ENCODE measurements at regions not wholly inside any gene's neighbourhood (a gene's known extent, or its start where the extent isn't known, plus 50 kb on each side); places are given as distances from the start of the nearest gene placed in this dataset.
"Not testable (repeated sequence)": the region's sequence is repeated elsewhere in the genome, so short reads cannot be mapped to it uniquely, and the experiment has no call there.

DNA sequence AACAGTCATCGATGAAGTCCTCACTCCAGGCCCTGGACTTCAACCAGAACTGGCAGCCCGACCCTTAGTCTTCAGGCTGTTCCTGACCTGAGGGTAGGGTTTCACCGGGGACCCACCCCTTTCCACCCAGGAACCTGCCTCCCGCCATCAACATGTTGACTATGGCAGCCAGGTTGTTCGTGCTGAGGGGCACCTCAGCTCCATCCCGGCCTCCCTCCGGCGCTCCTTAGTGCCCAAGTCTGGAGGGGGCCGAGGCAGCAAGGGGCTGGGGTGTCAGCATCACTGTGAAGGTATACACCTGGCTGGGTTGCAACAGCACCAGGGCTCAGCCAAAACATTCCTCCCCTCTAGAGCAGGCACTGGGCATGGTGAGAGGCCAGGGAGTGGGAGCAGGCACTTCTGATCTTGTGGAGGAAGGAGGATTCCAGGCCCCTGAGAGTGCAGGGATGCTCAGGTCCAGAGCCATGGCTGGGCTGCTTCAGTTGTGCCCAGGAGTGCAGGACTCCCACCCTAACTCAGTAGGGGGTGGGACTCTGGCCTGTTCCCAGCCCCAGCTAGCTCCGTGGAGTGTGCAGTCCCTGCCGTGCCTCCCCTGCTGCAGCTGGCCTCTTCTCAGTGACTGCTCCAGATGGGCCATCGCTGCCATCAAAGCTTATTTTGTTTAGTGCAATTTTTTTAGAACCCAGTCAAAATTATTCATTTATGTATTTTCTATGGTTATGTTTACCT is 1445.9 kb downstream of the PCDH9 start:
- Histone ChIP-seq H3K9me3 (ENCODE audit: low read depth, low read length) (no peaks in the 10 kb centered on the region), H3K4me3 (no peak overlapping the region), H3K27ac (no peak overlapping the region), H3K36me3 (ENCODE audit: insufficient read depth, low read length) (no peaks in the 10 kb centered on the region), H3K9ac (ENCODE audit: insufficient read length) (no peak overlapping the region)
- TF ChIP-seq FOXP2 (optimal IDR thresholded peaks at IDR 0.05; ENCODE audit: control extremely low read depth, extremely low read length, insufficient read depth) = no peak
- no peak for TF ChIP-seq POLR2AphosphoS5 (IDR thresholded peaks at IDR 0.05; ENCODE audit: borderline replicate concordance, low read depth, low read length)
- TF ChIP-seq EZH2 (IDR thresholded peaks at IDR 0.05) = no peak
- DNase-seq (ENCODE audit: low read depth, low spot score) = no peak

DNA sequence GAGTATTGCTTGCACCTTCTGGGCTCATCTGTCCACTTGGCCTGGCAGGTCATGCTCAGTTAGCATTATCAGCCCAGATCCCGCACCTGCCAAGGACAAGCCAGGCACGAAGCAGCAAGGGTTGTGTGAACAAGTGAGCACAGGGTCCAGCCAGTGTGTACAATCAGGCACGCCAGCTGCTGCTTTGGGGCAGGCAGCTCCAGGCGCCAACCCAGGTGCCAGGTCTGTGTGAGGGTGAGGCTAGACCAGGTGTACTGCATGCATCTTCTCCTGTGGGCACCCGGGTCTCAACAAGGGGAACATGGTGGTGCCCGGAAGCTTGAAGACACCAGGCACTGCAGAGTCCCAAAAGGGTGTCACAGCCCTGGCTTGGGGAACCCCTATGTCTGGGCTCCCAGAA is 1446.8 kb downstream of the PCDH9 start:
- DNase-seq (ENCODE audit: low read depth, low spot score) = no peak
- Histone ChIP-seq H3K9me3 (ENCODE audit: low read depth, low read length) (no peaks in the 10 kb centered on the region), H3K9ac (ENCODE audit: insufficient read length) (no peak overlapping the region), H3K27ac (no peak overlapping the region), H3K4me3 (no peak overlapping the region), H3K36me3 (ENCODE audit: insufficient read depth, low read length) (no peaks in the 10 kb centered on the region)
- TF ChIP-seq FOXP2 (optimal IDR thresholded peaks at IDR 0.05; ENCODE audit: control extremely low read depth, extremely low read length, insufficient read depth) = no peak
- no peak for TF ChIP-seq POLR2AphosphoS5 (IDR thresholded peaks at IDR 0.05; ENCODE audit: borderline replicate concordance, low read depth, low read length)
- TF ChIP-seq EZH2 (IDR thresholded peaks at IDR 0.05) = no peak

DNA sequence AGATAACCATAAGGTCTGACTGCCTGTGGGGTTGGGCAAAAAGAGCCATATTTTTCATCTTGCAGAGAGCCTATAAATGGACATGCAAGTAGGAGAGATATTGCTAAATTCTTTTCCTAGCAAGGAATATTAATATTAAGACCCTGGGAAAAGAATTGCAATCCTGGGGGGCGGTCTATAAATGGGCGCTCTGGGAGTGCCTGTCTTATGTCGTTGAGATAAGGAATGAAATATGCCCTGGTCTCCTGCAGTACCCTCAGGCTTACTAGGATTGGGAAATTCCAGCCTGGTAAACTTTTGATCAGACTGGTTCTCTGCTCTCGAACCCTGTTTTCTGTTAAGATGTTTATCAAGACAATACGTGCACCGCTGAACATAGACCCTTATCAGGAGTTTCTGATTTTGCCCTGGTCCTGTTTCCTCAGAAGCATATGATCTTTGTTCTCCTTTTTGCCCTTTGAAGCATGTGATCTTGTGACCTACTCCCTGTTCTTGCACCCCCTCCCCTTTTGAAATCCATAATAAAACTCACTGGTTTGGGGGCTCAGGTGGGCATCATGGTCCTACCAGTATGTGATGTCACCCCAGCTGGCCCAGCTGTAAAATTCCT is 1458.3 kb downstream of the PCDH9 start:
- H3K36me3 ChIP-seq (ENCODE audit: insufficient read depth, low read length); H3K27ac ChIP-seq; H3K9me3 ChIP-seq (ENCODE audit: low read depth, low read length); DNase-seq (ENCODE audit: low read depth, low spot score); H3K9ac ChIP-seq (ENCODE audit: insufficient read length); H3K4me3 ChIP-seq: not testable (repeated sequence)

DNA sequence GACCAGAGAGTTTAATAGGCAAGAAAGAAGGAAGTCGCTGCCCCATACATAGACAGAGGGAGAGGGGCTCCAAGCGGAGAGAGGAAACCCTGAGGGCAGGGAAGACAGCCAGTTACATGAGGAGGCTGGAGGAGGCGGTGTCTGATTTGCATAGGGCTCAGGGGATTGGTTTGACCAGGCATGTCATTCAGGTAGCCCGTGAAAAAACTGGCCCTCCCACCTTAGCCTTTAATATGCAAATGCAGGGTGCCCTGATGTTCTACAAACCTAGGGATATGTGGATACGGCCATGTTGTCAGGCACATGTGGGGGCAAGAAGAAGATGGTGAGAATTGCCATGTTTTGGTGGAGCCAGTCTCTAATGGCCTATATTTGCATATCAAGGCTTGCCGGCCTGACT is 1461.6 kb downstream of the PCDH9 start:
- H3K9ac ChIP-seq (ENCODE audit: insufficient read length) = no peak overlapping the region
- TF ChIP-seq POLR2AphosphoS5 (IDR thresholded peaks at IDR 0.05; ENCODE audit: borderline replicate concordance, low read depth, low read length) (no peak), EZH2 (IDR thresholded peaks at IDR 0.05) (no peak), FOXP2 (optimal IDR thresholded peaks at IDR 0.05; ENCODE audit: control extremely low read depth, extremely low read length, insufficient read depth) (no peak)
- no peak overlapping the region for H3K27ac ChIP-seq
- DNase-seq (ENCODE audit: low read depth, low spot score) = no peak
- no peaks in the 10 kb centered on the region for H3K36me3 ChIP-seq (ENCODE audit: insufficient read depth, low read length)
- H3K9me3 ChIP-seq (ENCODE audit: low read depth, low read length) = no peaks in the 10 kb centered on the region
- H3K4me3 ChIP-seq = no peak overlapping the region

DNA sequence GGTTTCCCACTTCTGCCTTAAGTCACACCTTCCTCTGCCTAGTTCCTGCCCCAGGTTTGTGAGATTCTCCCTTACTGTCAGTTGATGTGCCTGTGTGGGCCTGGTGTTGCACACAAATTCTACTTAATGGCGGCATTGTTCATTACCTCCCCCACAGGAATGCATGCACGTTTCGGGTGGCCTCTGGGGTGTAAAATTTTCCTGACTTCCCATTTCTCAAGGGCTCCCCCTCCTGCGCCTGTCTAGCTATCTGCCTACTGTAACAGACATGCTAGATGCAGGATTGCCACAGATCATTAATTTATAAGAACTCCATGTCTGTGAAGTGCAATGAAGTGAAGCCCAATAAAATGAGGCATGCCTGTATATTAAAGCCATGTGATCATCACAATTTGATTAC is 1466.3 kb downstream of the PCDH9 start:
- peaks cover 3% of the 10 kb centered on the region; the same call in 1 of the 2 replicates for H3K9me3 ChIP-seq (ENCODE audit: low read depth, low read length)
- H3K4me3 ChIP-seq = no peak overlapping the region
- no peak overlapping the region for H3K9ac ChIP-seq (ENCODE audit: insufficient read length)
- DNase-seq (ENCODE audit: low read depth, low spot score) = no peak
- H3K36me3 ChIP-seq (ENCODE audit: insufficient read depth, low read length) = no peaks in the 10 kb centered on the region
- no peak overlapping the region for H3K27ac ChIP-seq
- TF ChIP-seq EZH2 (IDR thresholded peaks at IDR 0.05) (no peak), FOXP2 (optimal IDR thresholded peaks at IDR 0.05; ENCODE audit: control extremely low read depth, extremely low read length, insufficient read depth) (no peak), POLR2AphosphoS5 (IDR thresholded peaks at IDR 0.05; ENCODE audit: borderline replicate concordance, low read depth, low read length) (no peak)

DNA sequence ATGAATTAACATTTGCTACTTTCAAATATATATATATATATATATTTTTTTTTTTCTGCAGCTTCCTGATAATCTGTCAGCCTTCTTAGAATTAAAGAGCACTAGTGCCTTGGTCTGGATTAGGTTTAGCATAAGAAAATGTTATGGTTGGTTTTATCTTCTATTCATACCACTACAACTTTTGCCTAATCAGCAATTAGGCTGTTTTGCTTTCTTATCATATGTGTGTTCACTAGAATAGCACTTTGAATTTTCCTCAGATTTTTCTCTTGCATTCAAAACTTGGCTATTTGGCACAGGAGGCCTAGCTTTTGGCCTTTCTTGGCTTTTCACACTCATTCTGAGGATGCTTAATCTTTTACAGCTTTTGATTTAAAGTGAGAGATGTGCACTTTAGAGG is 1468.1 kb downstream of the PCDH9 start:
- no peak overlapping the region for H3K4me3 ChIP-seq
- DNase-seq (ENCODE audit: low read depth, low spot score) = no peak
- peaks cover 3% of the 10 kb centered on the region; the same call in 1 of the 2 replicates for H3K9me3 ChIP-seq (ENCODE audit: low read depth, low read length)
- no peak for TF ChIP-seq FOXP2 (optimal IDR thresholded peaks at IDR 0.05; ENCODE audit: control extremely low read depth, extremely low read length, insufficient read depth)
- no peak for TF ChIP-seq EZH2 (IDR thresholded peaks at IDR 0.05)
- no peak for TF ChIP-seq POLR2AphosphoS5 (IDR thresholded peaks at IDR 0.05; ENCODE audit: borderline replicate concordance, low read depth, low read length)
- no peak overlapping the region for H3K9ac ChIP-seq (ENCODE audit: insufficient read length)
- H3K36me3 ChIP-seq (ENCODE audit: insufficient read depth, low read length) = no peaks in the 10 kb centered on the region
- no peak overlapping the region for H3K27ac ChIP-seq

DNA sequence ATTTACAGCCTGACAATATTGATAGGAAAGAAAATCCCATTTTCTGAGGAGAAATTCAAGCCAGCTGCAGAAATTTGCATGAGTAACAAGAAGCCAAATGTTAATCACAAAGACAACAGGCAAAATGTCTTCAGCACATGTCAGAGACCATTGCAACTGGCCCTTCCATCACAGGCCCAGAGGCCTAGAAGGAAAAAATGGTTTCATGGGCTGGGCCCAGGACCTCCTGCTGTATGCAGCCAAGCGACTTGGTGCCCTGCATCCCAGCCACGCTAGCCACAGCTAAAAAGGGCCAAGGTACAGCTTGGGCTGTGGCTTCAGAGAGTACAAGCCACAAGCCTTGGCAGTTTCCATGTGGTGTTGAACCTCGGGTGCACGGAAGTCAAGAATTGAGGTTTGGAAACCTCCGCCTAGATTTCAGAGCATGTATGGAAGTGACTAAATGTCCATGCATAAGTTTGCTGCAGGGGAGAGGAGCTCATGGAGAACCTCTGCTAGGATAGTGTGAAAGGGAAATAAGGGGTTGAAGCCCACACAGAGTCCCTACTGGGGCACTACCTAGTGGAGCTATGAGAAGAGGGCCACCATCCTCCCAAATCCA is 1474.0 kb downstream of the PCDH9 start:
- Histone ChIP-seq H3K9ac (ENCODE audit: insufficient read length) (no peak overlapping the region), H3K4me3 (no peak overlapping the region), H3K27ac (no peak overlapping the region), H3K9me3 (ENCODE audit: low read depth, low read length) (peaks cover 3% of the 10 kb centered on the region; the same call in 1 of the 2 replicates), H3K36me3 (ENCODE audit: insufficient read depth, low read length) (no peaks in the 10 kb centered on the region)
- DNase-seq (ENCODE audit: low read depth, low spot score) = no peak
- TF ChIP-seq EZH2 (IDR thresholded peaks at IDR 0.05) (no peak), FOXP2 (optimal IDR thresholded peaks at IDR 0.05; ENCODE audit: control extremely low read depth, extremely low read length, insufficient read depth) (no peak), POLR2AphosphoS5 (IDR thresholded peaks at IDR 0.05; ENCODE audit: borderline replicate concordance, low read depth, low read length) (no peak)

- no peak overlapping the region for H3K27ac ChIP-seq
- no peak for TF ChIP-seq EZH2 (IDR thresholded peaks at IDR 0.05)
- no peak for TF ChIP-seq POLR2AphosphoS5 (IDR thresholded peaks at IDR 0.05; ENCODE audit: borderline replicate concordance, low read depth, low read length)
- no peak for TF ChIP-seq FOXP2 (optimal IDR thresholded peaks at IDR 0.05; ENCODE audit: control extremely low read depth, extremely low read length, insufficient read depth)
- no peaks in the 10 kb centered on the region for H3K36me3 ChIP-seq (ENCODE audit: insufficient read depth, low read length)
- H3K9me3 ChIP-seq (ENCODE audit: low read depth, low read length) = no peaks in the 10 kb centered on the region
- no peak overlapping the region for H3K4me3 ChIP-seq
- no peak overlapping the region for H3K9ac ChIP-seq (ENCODE audit: insufficient read length)
- DNase-seq (ENCODE audit: low read depth, low spot score) = no peak
These were observed 1481.9 kb downstream of the PCDH9 start for GRCh38 chr13:65748227-65748626.
